Transverse colon (tissue), 4 donors: ENCODE measurements at regions not wholly inside any gene's neighbourhood (a gene's known extent, or its start where the extent isn't known, plus 50 kb on each side); places are given as distances from the start of the nearest gene placed in this dataset.

ENCODE experiments used
- DNase-seq: peaks from one replicate; pipeline ENCODE4 v3.0.0-alpha.2; 2019
- H3K27ac ChIP-seq, 4 donors: fragments of 200-600 bp; sonication (generic); 2 replicates each; pipeline ENCODE4 v1.5.1; 2016 to 2018; ENCODE audit warnings: inconsistent platforms in 4 of 4
- H3K27me3 ChIP-seq: fragments of 200-600 bp; sonication (generic); 2 replicates; pipeline ENCODE4 v1.5.1; 2017; ENCODE audit warnings: inconsistent platforms
- H3K36me3 ChIP-seq, 4 donors: fragments of 200-600 bp; sonication (generic); 2 replicates each; pipeline ENCODE4 v1.5.1; 2017 to 2019; ENCODE audit warnings: inconsistent platforms in 4 of 4
- H3K4me1 ChIP-seq, 4 donors: fragments of 200-600 bp; sonication (generic); 2 replicates each; pipeline ENCODE4 v1.5.1; 2017 to 2020; ENCODE audit warnings: inconsistent platforms in 4 of 4
- H3K4me3 ChIP-seq, 4 donors: fragments of 200-600 bp; sonication (generic); 1 replicate in 1 of 4; 2 replicates in 3 of 4; pipeline versions ENCODE4 v1.5.1 to v1.6.1; 2017 to 2019; ENCODE audit warnings: inconsistent platforms in 4 of 4
- H3K9me3 ChIP-seq, 2 donors: fragments of 200-600 bp; sonication (generic); 2 replicates each; pipeline ENCODE4 v1.5.1; 2017 to 2019; ENCODE audit warnings: inconsistent platforms in 2 of 2
- EP300 ChIP-seq: sonication (generic); formaldehyde crosslinking; IDR thresholded peaks from one replicate; pipeline ENCODE4 v1.6.1; 2017; ENCODE audit warnings: antibody characterized with exemption, low read depth
- POLR2A ChIP-seq: fragments of 450-650 bp; IDR thresholded peaks from one replicate; pipeline ENCODE4 v1.6.1; 2016; ENCODE audit warnings: antibody characterized with exemption, mild to moderate bottlenecking, moderate library complexity
- POLR2AphosphoS5 ChIP-seq, 3 donors: sonication (generic); formaldehyde crosslinking; IDR thresholded peaks; one replicate each; pipeline ENCODE4 v1.6.1; 2016; ENCODE audit warnings: antibody characterized with exemption in 3 of 3
- WGBS, 2 donors: methylation state at CpG; one replicate each; pipeline ENCODE4 v1.1.5; 2018; ENCODE audit warnings: low coverage in 1 of 2; 5-methylcytosine and 5-hydroxymethylcytosine counted together
- in situ Hi-C, 4 donors: fragments of 200-750 bp; cut with MboI; loops; one replicate each; pipeline versions ENCODE4 v1.15.0 to v1.15.1; 2017; ENCODE audit warnings: low sequenced_read_pairs in 3 of 4, low pct_ligation_motif_present in 1 of 4, low pct_unique_long_range_greater_than_20kb in 1 of 4
- intact Hi-C: fragments of 100-400 bp; cut with DNase I; formaldehyde crosslinking; loops from one replicate; pipeline ENCODE4 v1.15.1; 2023; ENCODE audit warnings: low total_unique reads
- TF ChIP-seq, protein P1 (sequence below), 5 experiments: fragments of 200-600 bp in 3 of 5; fragments of 450-650 bp in 2 of 5; sonication (generic) in 3 of 5; IDR thresholded peaks; 1 replicate in 2 of 5; 2 replicates in 3 of 5; pipeline ENCODE4 v1.5.1; 2016 to 2017; ENCODE audit warnings: antibody characterized with exemption in 5 of 5, inconsistent platforms in 3 of 5, mild to moderate bottlenecking in 2 of 5, moderate library complexity in 1 of 5

- intact Hi-C loops (no loop called here), in situ Hi-C loops (no loop called here)
- Histone ChIP-seq H3K27ac (no peak overlapping the region), H3K4me3 (no peak overlapping the region), H3K36me3 (no peaks in the 10 kb centered on the region), H3K27me3 (peaks cover 5% of the 10 kb centered on the region), H3K4me1 (no peaks in the 10 kb centered on the region), H3K9me3 (no peaks in the 10 kb centered on the region)
- TF ChIP-seq POLR2AphosphoS5 (IDR thresholded peaks at IDR 0.05) (no peak), POLR2A (no peak), EP300 (no peak)
- TF ChIP-seq, protein P1, sequence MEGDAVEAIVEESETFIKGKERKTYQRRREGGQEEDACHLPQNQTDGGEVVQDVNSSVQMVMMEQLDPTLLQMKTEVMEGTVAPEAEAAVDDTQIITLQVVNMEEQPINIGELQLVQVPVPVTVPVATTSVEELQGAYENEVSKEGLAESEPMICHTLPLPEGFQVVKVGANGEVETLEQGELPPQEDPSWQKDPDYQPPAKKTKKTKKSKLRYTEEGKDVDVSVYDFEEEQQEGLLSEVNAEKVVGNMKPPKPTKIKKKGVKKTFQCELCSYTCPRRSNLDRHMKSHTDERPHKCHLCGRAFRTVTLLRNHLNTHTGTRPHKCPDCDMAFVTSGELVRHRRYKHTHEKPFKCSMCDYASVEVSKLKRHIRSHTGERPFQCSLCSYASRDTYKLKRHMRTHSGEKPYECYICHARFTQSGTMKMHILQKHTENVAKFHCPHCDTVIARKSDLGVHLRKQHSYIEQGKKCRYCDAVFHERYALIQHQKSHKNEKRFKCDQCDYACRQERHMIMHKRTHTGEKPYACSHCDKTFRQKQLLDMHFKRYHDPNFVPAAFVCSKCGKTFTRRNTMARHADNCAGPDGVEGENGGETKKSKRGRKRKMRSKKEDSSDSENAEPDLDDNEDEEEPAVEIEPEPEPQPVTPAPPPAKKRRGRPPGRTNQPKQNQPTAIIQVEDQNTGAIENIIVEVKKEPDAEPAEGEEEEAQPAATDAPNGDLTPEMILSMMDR (IDR thresholded peaks at IDR 0.05) = no peak
- no peak for DNase-seq
- 64 to 80% methylated on average over 1 of the region's 1 CpG for WGBS, 2 donors
Observed at GRCh38 chr20:48057739-48058138, 272.5 kb upstream of the SULF2 start.

DNA sequence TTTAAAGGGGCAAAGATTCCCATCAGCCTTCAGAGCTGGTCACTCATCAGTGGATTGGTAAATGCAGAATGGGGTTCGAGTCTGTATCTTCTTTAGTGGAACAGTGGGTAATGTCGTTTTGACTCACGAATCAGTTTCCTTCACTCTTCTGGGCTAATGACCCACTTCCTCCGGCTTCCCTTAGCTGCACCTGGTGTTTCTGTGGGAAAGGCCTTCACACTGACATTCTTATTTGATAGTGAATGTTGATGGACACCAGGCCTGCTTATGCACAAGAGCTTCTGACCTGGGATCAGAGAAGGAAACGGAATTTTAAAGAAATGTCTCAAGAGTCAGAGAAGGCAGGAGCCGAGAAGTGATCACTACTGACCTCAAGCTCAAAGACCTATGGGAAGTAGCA lies 272.0 kb upstream of the SULF2 start:
- no peak for TF ChIP-seq POLR2A
- TF ChIP-seq EP300 = no peak
- no peak for TF ChIP-seq POLR2AphosphoS5 (IDR thresholded peaks at IDR 0.05)
- TF ChIP-seq, protein P1 (IDR thresholded peaks at IDR 0.05) = no peak
- Histone ChIP-seq H3K4me1 (no peaks in the 10 kb centered on the region), H3K4me3 (no peak overlapping the region), H3K27ac (no peak overlapping the region), H3K27me3 (peaks cover 5% of the 10 kb centered on the region), H3K36me3 (no peaks in the 10 kb centered on the region), H3K9me3 (no peaks in the 10 kb centered on the region)
- in situ Hi-C loops (no loop called here), intact Hi-C loops (no loop called here)
- 43 to 69% methylated on average over 3 to 6 of the region's 6 CpGs for WGBS, 2 donors
- DNase-seq = no peak

- Histone ChIP-seq H3K4me1 (no peaks in the 10 kb centered on the region), H3K27me3 (peaks cover 5% of the 10 kb centered on the region), H3K27ac (no peak overlapping the region), H3K9me3 (no peaks in the 10 kb centered on the region), H3K36me3 (no peaks in the 10 kb centered on the region), H3K4me3 (no peak overlapping the region)
- 64% methylated on average over 2 of the region's 2 CpGs; no CpG with 5 or more reads in 1 of the 2 donors for WGBS, 2 donors
- TF ChIP-seq POLR2A (no peak), EP300 (no peak), POLR2AphosphoS5 (IDR thresholded peaks at IDR 0.05) (no peak)
- TF ChIP-seq, protein P1 (IDR thresholded peaks at IDR 0.05) = no peak
- in situ Hi-C loops = no loop called here
- intact Hi-C loops = no loop called here
- DNase-seq = no peak
Observed at GRCh38 chr20:48056218-48056617, 270.9 kb upstream of the SULF2 start.

GRCh38 chr20:48054051-48054450 lies 268.8 kb upstream of the SULF2 start:
- Histone ChIP-seq H3K9me3 (no peaks in the 10 kb centered on the region), H3K27ac (no peak overlapping the region), H3K4me3 (no peak overlapping the region), H3K36me3 (no peaks in the 10 kb centered on the region), H3K4me1 (no peaks in the 10 kb centered on the region), H3K27me3 (peaks cover 5% of the 10 kb centered on the region)
- TF ChIP-seq, protein P1 (IDR thresholded peaks at IDR 0.05) = no peak
- no peak for TF ChIP-seq POLR2A
- no peak for TF ChIP-seq EP300
- TF ChIP-seq POLR2AphosphoS5 (IDR thresholded peaks at IDR 0.05) = no peak
- WGBS, 2 donors = 58 to 60% methylated on average over 6 to 7 of the region's 7 CpGs
- intact Hi-C loops = no loop called here
- in situ Hi-C loops = no loop called here
- DNase-seq = no peak
